Ovary (tissue), 7 donors: ENCODE measurements at regions not wholly inside any gene's neighbourhood (a gene's known extent, or its start where the extent isn't known, plus 50 kb on each side); places are given as distances from the start of the nearest gene placed in this dataset.

Source experiments
- DNase-seq, 5 donors: peaks; one replicate each; pipeline ENCODE4 v3.0.0-alpha.2; 2019 to 2020
- H3K27ac ChIP-seq, 2 donors: fragments of 200-600 bp; one replicate each; pipeline versions ENCODE4 v1.5.1 to v1.8.0; 2019 to 2022
- H3K27me3 ChIP-seq: fragments of 200-600 bp; one replicate; pipeline ENCODE4 v1.8.0; 2022
- H3K36me3 ChIP-seq: fragments of 200-600 bp; sonication (generic); one replicate; pipeline ENCODE4 v1.5.1; 2019
- H3K4me1 ChIP-seq: one replicate; pipeline ENCODE4 v1.8.1; 2013; ENCODE audit warnings: mild to moderate bottlenecking, moderate library complexity; ENCODE audit not compliant: insufficient read depth
- H3K4me3 ChIP-seq: fragments of 200-600 bp; sonication (generic); one replicate; pipeline ENCODE4 v1.5.1; 2017
- H3K9me3 ChIP-seq, 2 donors: fragments of 200-600 bp in 1 of 2; sonication (generic) in 1 of 2; one replicate each; pipeline versions ENCODE4 v1.5.1 to v1.8.1; 2013 to 2019; ENCODE audit warnings: mild to moderate bottlenecking in 1 of 2, moderate library complexity in 1 of 2
- EP300 ChIP-seq: sonication (generic); formaldehyde crosslinking; IDR thresholded peaks from one replicate; pipeline ENCODE4 v1.6.1; 2017; ENCODE audit warnings: antibody characterized with exemption
- POLR2A ChIP-seq: fragments of 450-650 bp; IDR thresholded peaks from one replicate; pipeline ENCODE4 v1.6.1; 2017; ENCODE audit warnings: antibody characterized with exemption, mild to moderate bottlenecking, moderate library complexity
- WGBS, 3 donors: extraction: QIAGEN DNeasy Blood & Tissue Kit in 1 of 3; methylation state at CpG; one replicate each; pipeline versions ENCODE4 v1.1.5 to v1.1.7; 2013 to 2017; 5-methylcytosine and 5-hydroxymethylcytosine counted together
- intact Hi-C, 4 donors: fragments of 100-400 bp; cut with DNase I; formaldehyde crosslinking; loops; one replicate each; pipeline versions ENCODE4 v1.11.0 to v1.15.1; 2022 to 2023
- TF ChIP-seq, protein P1 (sequence below), 3 donors: fragments of 450-650 bp in 2 of 3; fragments of 200-600 bp in 1 of 3; IDR thresholded peaks; one replicate each; pipeline versions ENCODE4 v1.5.1 to v1.8.0; 2016 to 2022; ENCODE audit warnings: antibody characterized with exemption in 3 of 3, mild to moderate bottlenecking in 1 of 3
- donor health status: DM: no; HTN: no; CAD: no; lungs with moderate emphysema.
- donor health status: DM: no; HTN: no; CAD: no.
- donor health status: Bipolar disorder and iron deficiency.
- donor health status: DM: no; HTN: no; CAD: no.
- donor health status: DM: yes; HTN: yes; CAD: no.

DNA sequence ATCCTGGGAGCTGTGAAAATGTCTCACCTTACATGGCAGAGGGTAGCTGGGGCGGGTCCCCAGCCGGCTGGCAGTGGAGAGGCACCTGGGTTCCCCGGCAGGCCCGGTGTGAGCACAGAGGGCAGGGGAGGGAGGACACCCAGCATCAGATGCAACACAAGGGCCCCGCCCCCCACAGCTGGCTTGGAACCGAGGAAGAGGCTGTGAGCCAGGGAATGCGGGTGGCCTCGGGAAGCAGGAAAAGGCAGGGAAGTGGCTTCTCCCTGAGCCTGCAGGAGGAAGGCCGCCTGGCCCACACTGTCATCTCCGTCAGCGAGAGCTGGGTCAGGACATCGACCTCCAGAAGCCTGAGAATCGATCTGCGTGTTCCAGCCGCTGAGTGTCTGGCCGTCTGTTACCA lies 87.3 kb downstream of the SIK1 start:
- Histone ChIP-seq H3K27me3 (no peaks in the 10 kb centered on the region), H3K36me3 (no peaks in the 10 kb centered on the region), H3K4me3 (no peak overlapping the region), H3K27ac (no peak overlapping the region), H3K9me3 (no peaks in the 10 kb centered on the region), H3K4me1 (peaks cover 8% of the 10 kb centered on the region)
- no peak for TF ChIP-seq POLR2A
- TF ChIP-seq, protein P1, sequence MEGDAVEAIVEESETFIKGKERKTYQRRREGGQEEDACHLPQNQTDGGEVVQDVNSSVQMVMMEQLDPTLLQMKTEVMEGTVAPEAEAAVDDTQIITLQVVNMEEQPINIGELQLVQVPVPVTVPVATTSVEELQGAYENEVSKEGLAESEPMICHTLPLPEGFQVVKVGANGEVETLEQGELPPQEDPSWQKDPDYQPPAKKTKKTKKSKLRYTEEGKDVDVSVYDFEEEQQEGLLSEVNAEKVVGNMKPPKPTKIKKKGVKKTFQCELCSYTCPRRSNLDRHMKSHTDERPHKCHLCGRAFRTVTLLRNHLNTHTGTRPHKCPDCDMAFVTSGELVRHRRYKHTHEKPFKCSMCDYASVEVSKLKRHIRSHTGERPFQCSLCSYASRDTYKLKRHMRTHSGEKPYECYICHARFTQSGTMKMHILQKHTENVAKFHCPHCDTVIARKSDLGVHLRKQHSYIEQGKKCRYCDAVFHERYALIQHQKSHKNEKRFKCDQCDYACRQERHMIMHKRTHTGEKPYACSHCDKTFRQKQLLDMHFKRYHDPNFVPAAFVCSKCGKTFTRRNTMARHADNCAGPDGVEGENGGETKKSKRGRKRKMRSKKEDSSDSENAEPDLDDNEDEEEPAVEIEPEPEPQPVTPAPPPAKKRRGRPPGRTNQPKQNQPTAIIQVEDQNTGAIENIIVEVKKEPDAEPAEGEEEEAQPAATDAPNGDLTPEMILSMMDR (IDR thresholded peaks at IDR 0.05) = no peak
- no peak for TF ChIP-seq EP300
- WGBS, 3 donors = 76 to 85% (median 84%) methylated on average over 16 of the region's 16 CpGs
- peak in 1 of 5 donors; percentile 44 for DNase-seq
- intact Hi-C loops = loop anchor here in 1 of 4 donors (5.0 kb wide), 1 partner anchor 1312 kb away; no protein-coding TSS in a partner anchor

DNA sequence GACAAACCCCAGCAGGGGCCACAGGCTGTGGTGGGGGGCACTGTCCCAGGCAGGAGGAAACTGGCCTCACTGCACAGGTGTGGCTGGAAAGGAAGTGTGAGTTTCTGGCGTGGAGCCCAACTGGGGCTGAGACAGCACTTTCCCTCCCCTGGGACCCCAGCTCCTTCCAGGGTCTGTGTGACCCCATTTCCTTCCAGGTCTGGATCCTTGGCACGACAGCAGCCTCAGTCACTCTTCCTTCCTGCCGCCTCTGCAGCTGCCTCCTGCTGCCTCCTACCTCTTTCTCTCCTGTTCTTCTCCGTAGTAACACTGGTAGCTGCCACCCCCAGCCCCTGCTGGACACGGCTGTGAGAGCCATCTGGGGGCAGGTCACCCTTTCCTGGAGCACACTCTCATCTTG lies 88.0 kb downstream of the SIK1 start:
- peak in 1 of 5 donors; percentile 43 for DNase-seq
- Histone ChIP-seq H3K36me3 (no peaks in the 10 kb centered on the region), H3K9me3 (no peaks in the 10 kb centered on the region), H3K4me1 (peaks cover 5% of the 10 kb centered on the region), H3K4me3 (no peak overlapping the region), H3K27me3 (no peaks in the 10 kb centered on the region), H3K27ac (no peak overlapping the region)
- 59 to 70% (median 68%) methylated on average over 5 of the region's 5 CpGs for WGBS, 3 donors
- intact Hi-C loops = loop anchor here in 1 of 4 donors (5.0 kb wide), 1 partner anchor 1312 kb away; no protein-coding TSS in a partner anchor
- TF ChIP-seq EP300 (no peak), POLR2A (no peak)
- TF ChIP-seq, protein P1 (IDR thresholded peaks at IDR 0.05) = no peak

DNA sequence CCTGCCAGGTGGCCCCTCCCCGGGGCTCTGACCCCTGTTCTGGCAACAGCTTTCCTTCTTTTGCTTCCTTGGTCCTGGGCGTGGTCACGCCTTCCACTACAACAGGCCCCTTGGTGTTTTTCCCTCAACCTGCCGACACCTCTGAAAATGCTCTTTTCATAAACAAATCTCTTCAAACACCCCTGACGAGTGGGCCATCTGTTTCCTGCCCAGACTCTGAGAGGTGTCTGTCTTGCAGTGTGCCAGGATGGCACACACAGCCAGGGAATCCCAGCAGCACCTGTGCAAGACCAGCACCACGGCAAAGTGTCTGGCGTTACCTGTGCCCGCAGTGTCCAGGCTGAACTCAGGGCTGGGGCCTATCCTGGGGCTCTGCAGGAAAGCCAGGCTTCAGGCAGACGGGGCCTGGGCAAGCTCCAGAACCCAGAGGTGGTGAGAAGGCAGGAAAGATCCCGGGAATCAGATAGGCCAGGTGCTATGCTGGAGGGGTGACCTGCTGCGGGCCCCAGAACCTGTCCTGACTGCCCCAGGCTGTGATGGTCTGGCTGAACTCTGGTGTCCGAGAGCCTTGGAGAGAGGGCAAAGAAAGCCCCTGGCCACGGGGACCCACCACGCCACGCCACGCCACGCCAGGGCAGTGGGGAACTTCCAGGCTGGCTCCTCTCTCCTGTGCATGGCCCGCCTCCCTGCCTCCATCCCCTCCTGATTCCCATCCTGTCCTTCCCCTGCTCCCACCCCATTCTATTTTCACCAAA lies 88.9 kb downstream of the SIK1 start:
- no peaks in the 10 kb centered on the region for H3K27me3 ChIP-seq
- DNase-seq = peak in 1 of 5 donors; percentile 26
- WGBS, 3 donors = 93 to 96% (median 95%) methylated on average over 18 of the region's 18 CpGs
- H3K4me3 ChIP-seq = no peak overlapping the region
- peaks cover 10% of the 10 kb centered on the region for H3K4me1 ChIP-seq
- H3K36me3 ChIP-seq = no peaks in the 10 kb centered on the region
- intact Hi-C loops = loop anchor here in 1 of 4 donors (5.0 kb wide), 1 partner anchor 1311 kb away; no protein-coding TSS in a partner anchor
- no peaks in the 10 kb centered on the region for H3K9me3 ChIP-seq
- TF ChIP-seq EP300 (no peak), POLR2A (no peak)
- TF ChIP-seq, protein P1 (IDR thresholded peaks at IDR 0.05) = no peak
- no peak overlapping the region for H3K27ac ChIP-seq

DNA sequence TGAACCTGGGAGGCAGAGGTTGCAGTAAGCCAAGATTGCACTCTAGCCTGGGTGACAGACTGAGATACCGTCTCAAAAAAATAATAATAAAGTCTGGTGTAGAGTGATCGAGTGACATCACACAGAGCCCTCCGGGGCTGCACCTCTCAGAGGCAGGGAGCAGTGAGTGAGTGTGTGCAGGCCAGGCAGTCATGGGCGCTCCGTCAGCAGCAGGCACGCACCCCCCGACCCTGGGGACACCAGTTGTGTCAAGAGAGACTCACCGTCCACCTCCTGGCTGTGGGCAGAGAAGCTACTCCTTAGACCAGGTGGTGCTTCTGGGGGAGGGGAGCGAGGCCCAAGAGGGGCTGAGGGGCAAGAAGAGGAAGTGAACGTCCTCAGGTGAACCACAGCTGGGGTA lies 91.8 kb downstream of the SIK1 start:
- no peak overlapping the region for H3K27ac ChIP-seq
- no peaks in the 10 kb centered on the region for H3K9me3 ChIP-seq
- 94 to 96% (median 95%) methylated on average over 10 of the region's 10 CpGs for WGBS, 3 donors
- peaks cover 19% of the 10 kb centered on the region for H3K4me1 ChIP-seq
- no peaks in the 10 kb centered on the region for H3K27me3 ChIP-seq
- TF ChIP-seq, protein P1 (IDR thresholded peaks at IDR 0.05) = no peak
- TF ChIP-seq EP300 (no peak), POLR2A (no peak)
- H3K36me3 ChIP-seq = no peaks in the 10 kb centered on the region
- intact Hi-C loops = loop anchor here in 1 of 4 donors (5.0 kb wide), 1 partner anchor 1308 kb away; no protein-coding TSS in a partner anchor
- H3K4me3 ChIP-seq = no peak overlapping the region
- DNase-seq = peak in 1 of 5 donors; percentile 29
